GM12892 (cell line): ENCODE measurements at regions not wholly inside any gene's neighbourhood (a gene's known extent, or its start where the extent isn't known, plus 50 kb on each side); places are given as distances from the start of the nearest gene placed in this dataset.

Source experiments
- POLR2A ChIP-seq: IDR thresholded peaks from 2 replicates; pipeline ENCODE4 v1.6.1; 2011; ENCODE audit warnings: low read depth, low read length, control low read depth
- POLR2AphosphoS5 ChIP-seq: IDR thresholded peaks from 2 replicates; pipeline ENCODE4 v1.6.1; 2011; ENCODE audit warnings: low read depth, low read length, control low read depth
- TAF1 ChIP-seq: IDR thresholded peaks from 2 replicates; pipeline ENCODE4 v1.6.1; 2011; ENCODE audit warnings: low read depth, mild to moderate bottlenecking, control low read depth, low read length, borderline replicate concordance

GRCh38 chr5:4156153-4156552 lies 560.5 kb downstream of the IRX1 start:
- no peak for TF ChIP-seq POLR2A
- no peak for TF ChIP-seq TAF1
- no peak for TF ChIP-seq POLR2AphosphoS5
